ENCODE measurements at regions not wholly inside any gene's neighbourhood (a gene's known extent, or its start where the extent isn't known, plus 50 kb on each side); places are given as distances from the start of the nearest gene placed in this dataset.

- TF ChIP-seq GATA3 (IDR thresholded peaks at IDR 0.05; ENCODE audit: low read depth, low read length), result no peak
- no peak for TF ChIP-seq GATA2 (IDR thresholded peaks at IDR 0.05; ENCODE audit: low read depth, low read length)
These were observed 119.4 kb downstream of the FOXL1 start for GRCh38 chr16:86697715-86698114.
